Activated naive CD4-positive, alpha-beta T cell treated with anti-CD3 and anti-CD28 coated beads, Interleukin-2, amount 10 ng/mL, durations not matched to agents 7 days and 5 days (primary cell): ENCODE measurements at regions not wholly inside any gene's neighbourhood (a gene's known extent, or its start where the extent isn't known, plus 50 kb on each side); places are given as distances from the start of the nearest gene placed in this dataset.
"Not testable (repeated sequence)": the region's sequence is repeated elsewhere in the genome, so short reads cannot be mapped to it uniquely, and the experiment has no call there.

Experiments
- CTCF ChIA-PET: fragments of 350-600 bp; sonication (Branson Sonifier 250); formaldehyde crosslinking; loops from one replicate; lab custom pipeline; 2021; ENCODE audit warnings: antibody characterized with exemption; lab: Charles Lee
- DNase-seq: peaks from one replicate; pipeline ENCODE4 v3.0.0-alpha.2; 2020
- H3K27ac Mint-ChIP-seq: one replicate; pipeline ENCODE4 v1.8.0; 2021; ENCODE audit warnings: mild to moderate bottlenecking, moderate library complexity, mixed read lengths
- H3K27me3 Mint-ChIP-seq: one replicate; pipeline ENCODE4 v1.8.0; 2021; ENCODE audit warnings: mild to moderate bottlenecking, mixed read lengths
- H3K36me3 Mint-ChIP-seq: one replicate; pipeline ENCODE4 v1.8.0; 2021; ENCODE audit warnings: mixed read lengths
- H3K4me1 Mint-ChIP-seq: one replicate; pipeline ENCODE4 v1.8.0; 2021; ENCODE audit warnings: mixed read lengths
- H3K4me3 Mint-ChIP-seq: one replicate; pipeline ENCODE4 v1.8.0; 2021; ENCODE audit warnings: mild to moderate bottlenecking, moderate library complexity, mixed read lengths
- H3K9me3 Mint-ChIP-seq: one replicate; pipeline ENCODE4 v1.8.0; 2021; ENCODE audit warnings: mixed read lengths

DNA sequence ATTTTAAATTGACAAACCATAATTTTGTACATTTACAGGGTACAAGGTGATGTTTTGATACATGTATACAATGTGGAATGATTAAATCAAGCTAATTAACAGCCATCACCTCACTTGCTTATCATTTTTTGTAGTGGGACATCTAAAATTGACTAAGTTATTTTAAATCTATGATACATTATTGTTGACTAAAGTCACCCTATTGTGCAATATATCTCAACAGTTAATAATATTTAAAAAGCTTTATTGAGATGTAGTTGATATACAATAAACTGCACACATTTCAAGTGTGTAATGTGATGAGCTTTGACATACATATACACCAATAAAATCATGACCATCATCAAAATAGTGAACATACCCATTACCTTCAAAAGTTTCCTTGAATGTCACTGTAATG is 242.5 kb upstream of the PLXNA2 start:
- Mint-ChIP-seq H3K9me3 (no peaks in the 10 kb centered on the region), H3K27me3 (no peaks in the 10 kb centered on the region), H3K4me3 (no peak overlapping the region), H3K36me3 (no peaks in the 10 kb centered on the region), H3K4me1 (no peaks in the 10 kb centered on the region), H3K27ac (no peak overlapping the region)
- no peak for DNase-seq
- CTCF ChIA-PET, result no interaction called here

GRCh38 chr1:208488432-208488831 is 244.2 kb upstream of the PLXNA2 start:
- H3K36me3 Mint-ChIP-seq, H3K27me3 Mint-ChIP-seq, H3K4me3 Mint-ChIP-seq, DNase-seq, H3K9me3 Mint-ChIP-seq, H3K27ac Mint-ChIP-seq, CTCF ChIA-PET, H3K4me1 Mint-ChIP-seq: not testable (repeated sequence)

- Mint-ChIP-seq H3K36me3 (no peaks in the 10 kb centered on the region), H3K4me3 (no peak overlapping the region), H3K27me3 (peaks cover 3% of the 10 kb centered on the region), H3K9me3 (no peaks in the 10 kb centered on the region), H3K27ac (no peak overlapping the region), H3K4me1 (no peaks in the 10 kb centered on the region)
- DNase-seq, result no peak
- CTCF ChIA-PET, result interaction anchor here (0.7 kb wide), 1 partner anchor 12 kb away, joined by 3 read pairs; no protein-coding TSS in a partner anchor
Measured at GRCh38 chr1:208496467-208497371, 252.5 kb upstream of the PLXNA2 start.

DNA sequence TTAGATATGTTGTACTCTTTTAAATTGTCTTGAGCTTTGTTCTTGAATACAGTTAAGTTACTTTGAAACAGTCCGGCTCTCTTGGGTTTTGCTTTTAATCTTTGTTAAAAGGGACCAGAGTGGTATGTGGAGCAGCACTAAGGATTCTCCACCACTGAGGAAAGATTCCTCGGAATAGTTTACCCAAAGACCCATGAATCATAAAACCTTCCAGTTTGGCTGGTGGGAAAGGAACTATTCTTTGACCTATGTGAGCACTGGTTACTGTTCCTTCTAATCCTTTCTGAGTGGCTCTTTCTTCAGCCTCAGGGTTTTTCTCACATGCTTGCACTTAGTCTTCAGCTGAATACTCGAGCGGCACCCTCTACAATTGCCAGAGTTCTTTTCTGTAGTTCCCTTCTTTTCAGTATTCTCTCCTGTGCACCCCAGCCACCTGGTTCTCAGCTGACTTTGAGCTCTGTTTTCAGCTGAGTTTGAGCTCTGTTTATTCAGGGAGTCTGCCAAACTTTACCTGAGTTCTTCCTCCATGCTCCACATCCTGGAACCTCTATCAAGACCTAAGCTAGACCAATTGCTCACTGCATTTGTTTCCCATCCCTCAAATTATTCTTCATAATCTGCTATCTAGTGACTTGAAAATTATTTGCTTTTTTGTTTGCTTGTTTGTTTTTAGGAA is 253.8 kb upstream of the PLXNA2 start:
- H3K9me3 Mint-ChIP-seq, result no peaks in the 10 kb centered on the region
- peaks cover 3% of the 10 kb centered on the region for H3K27me3 Mint-ChIP-seq
- no peaks in the 10 kb centered on the region for H3K36me3 Mint-ChIP-seq
- no peak overlapping the region for H3K27ac Mint-ChIP-seq
- CTCF ChIA-PET, result no interaction called here
- no peak for DNase-seq
- no peaks in the 10 kb centered on the region for H3K4me1 Mint-ChIP-seq
- no peak overlapping the region for H3K4me3 Mint-ChIP-seq

DNA sequence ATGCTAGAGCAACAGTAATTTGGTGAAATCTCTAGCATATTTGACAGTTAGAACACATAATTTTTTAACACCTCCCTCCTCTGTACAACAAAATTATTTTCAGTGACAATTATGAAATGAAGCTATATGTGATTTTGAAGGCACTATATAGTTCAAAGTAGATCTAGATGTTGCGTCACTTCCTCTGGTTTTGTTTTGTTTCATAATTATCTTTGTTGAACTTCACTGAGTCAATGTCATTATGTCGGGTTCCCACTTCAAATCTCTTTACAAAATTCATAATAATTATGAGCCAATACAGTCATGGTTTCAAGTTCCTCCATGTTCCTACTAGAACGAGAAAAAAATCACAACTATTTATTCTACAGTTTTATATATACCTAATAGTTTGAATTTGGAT is 254.8 kb upstream of the PLXNA2 start:
- H3K4me1 Mint-ChIP-seq, result no peaks in the 10 kb centered on the region

DNA sequence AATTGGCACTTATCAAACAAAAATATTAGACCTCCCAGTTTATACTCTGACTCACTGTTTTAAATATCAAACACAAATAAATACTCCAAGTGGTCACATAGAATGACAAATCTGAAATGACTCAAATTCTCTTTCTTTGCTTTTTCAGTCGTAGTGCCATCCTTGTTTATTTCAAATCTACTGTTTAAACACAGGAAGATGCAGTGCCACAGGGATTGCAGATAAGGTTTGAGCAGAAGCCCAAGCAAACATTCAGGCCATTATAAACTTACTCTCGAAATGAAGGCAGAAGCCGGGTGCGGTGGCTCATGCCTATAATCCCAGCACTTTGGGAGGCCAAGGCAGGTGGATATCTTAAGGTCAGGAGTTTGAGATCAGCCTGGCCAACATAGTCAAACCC is 255.4 kb upstream of the PLXNA2 start:
- Mint-ChIP-seq H3K4me3 (no peak overlapping the region), H3K9me3 (no peaks in the 10 kb centered on the region), H3K4me1 (no peaks in the 10 kb centered on the region), H3K27ac (no peak overlapping the region), H3K36me3 (no peaks in the 10 kb centered on the region), H3K27me3 (peaks cover 3% of the 10 kb centered on the region)
- no peak for DNase-seq
- CTCF ChIA-PET, result no interaction called here

More for the DNA sequence above, 254.8 kb upstream of the PLXNA2 start:
- Mint-ChIP-seq H3K4me3 (no peak overlapping the region), H3K36me3 (no peaks in the 10 kb centered on the region), H3K27me3 (peaks cover 3% of the 10 kb centered on the region), H3K9me3 (no peaks in the 10 kb centered on the region), H3K27ac (no peak overlapping the region)
- CTCF ChIA-PET, result no interaction called here
- DNase-seq, result no peak

DNA sequence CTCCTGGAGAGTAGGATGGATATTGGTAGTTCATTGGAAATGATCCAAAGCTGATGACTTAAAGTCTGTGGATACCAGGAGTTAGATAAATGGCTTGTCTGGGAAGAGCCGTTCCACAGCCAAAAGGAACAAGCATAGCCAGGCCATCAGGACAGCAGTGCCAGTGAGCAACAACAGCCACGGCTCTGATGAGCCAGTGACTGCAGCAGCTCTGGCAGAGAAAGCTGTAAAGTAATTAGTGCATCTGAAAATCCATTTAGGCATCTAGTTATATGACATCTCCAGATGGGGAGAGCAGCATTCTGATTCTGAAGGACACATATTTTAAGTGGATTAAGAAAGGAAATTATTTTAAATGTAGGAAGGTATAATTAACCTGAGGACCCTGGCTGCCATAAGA is 256.2 kb upstream of the PLXNA2 start:
- Mint-ChIP-seq H3K9me3 (no peaks in the 10 kb centered on the region), H3K36me3 (no peaks in the 10 kb centered on the region), H3K4me1 (no peaks in the 10 kb centered on the region), H3K27ac (no peak overlapping the region), H3K27me3 (peaks cover 3% of the 10 kb centered on the region), H3K4me3 (no peak overlapping the region)
- CTCF ChIA-PET, result no interaction called here
- no peak for DNase-seq

DNA sequence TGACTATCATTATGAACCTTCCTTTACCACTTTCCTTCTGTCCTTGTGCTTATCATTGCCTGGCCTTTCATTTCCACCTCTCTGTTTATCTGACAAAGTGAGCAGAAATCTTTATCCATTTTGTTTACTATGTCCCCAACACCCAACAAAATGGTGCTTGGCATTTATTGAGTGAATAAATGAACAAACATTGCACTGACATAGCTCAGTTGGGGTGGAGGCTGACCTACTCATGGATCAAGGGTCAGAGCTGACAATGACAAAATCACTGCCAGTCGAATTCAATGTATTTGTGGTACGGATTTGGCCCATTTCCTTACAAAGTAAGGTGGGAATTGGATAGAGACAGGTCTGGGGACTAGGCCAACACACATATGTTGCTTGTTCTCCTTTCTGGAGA is 257.4 kb upstream of the PLXNA2 start:
- DNase-seq, result no peak
- no peaks in the 10 kb centered on the region for H3K4me1 Mint-ChIP-seq
- no peaks in the 10 kb centered on the region for H3K36me3 Mint-ChIP-seq
- no peaks in the 10 kb centered on the region for H3K9me3 Mint-ChIP-seq
- H3K27ac Mint-ChIP-seq, result no peak overlapping the region
- H3K27me3 Mint-ChIP-seq, result no peaks in the 10 kb centered on the region
- H3K4me3 Mint-ChIP-seq, result no peak overlapping the region
- CTCF ChIA-PET, result no interaction called here

DNA sequence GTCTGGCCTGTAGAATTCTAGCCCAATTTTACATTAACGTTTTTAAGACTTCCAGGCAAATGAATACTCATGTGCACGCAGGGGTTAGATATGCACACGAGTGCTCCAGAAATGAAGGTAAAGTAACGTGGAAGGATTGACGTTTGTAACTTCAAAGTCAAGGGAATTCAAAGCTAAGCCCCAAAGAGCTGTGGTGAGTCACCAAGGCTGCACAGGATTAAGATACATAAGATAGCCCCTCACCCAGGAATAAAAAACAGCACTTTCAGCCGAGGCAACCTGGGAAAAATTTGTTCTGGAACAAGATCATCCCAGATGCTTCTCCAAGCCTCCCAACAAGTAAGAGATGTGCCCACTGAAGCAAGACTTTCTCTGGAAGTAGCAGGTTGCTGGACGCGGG is 259.6 kb upstream of the PLXNA2 start:
- no peak overlapping the region for H3K4me3 Mint-ChIP-seq
- no peaks in the 10 kb centered on the region for H3K27me3 Mint-ChIP-seq
- CTCF ChIA-PET, result no interaction called here
- H3K4me1 Mint-ChIP-seq, result no peaks in the 10 kb centered on the region
- H3K9me3 Mint-ChIP-seq, result no peaks in the 10 kb centered on the region
- H3K27ac Mint-ChIP-seq, result no peak overlapping the region
- DNase-seq, result no peak
- no peaks in the 10 kb centered on the region for H3K36me3 Mint-ChIP-seq

GRCh38 chr1:208506812-208507211 is 262.6 kb upstream of the PLXNA2 start:
- CTCF ChIA-PET, result interaction anchor here (0.6 kb wide), 1 partner anchor 1518 kb away, joined by 3 read pairs; no protein-coding TSS in a partner anchor
- no peak overlapping the region for H3K27ac Mint-ChIP-seq
- no peaks in the 10 kb centered on the region for H3K9me3 Mint-ChIP-seq
- H3K4me1 Mint-ChIP-seq, result no peaks in the 10 kb centered on the region
- H3K4me3 Mint-ChIP-seq, result no peak overlapping the region
- no peaks in the 10 kb centered on the region for H3K27me3 Mint-ChIP-seq
- no peaks in the 10 kb centered on the region for H3K36me3 Mint-ChIP-seq
- no peak for DNase-seq

DNA sequence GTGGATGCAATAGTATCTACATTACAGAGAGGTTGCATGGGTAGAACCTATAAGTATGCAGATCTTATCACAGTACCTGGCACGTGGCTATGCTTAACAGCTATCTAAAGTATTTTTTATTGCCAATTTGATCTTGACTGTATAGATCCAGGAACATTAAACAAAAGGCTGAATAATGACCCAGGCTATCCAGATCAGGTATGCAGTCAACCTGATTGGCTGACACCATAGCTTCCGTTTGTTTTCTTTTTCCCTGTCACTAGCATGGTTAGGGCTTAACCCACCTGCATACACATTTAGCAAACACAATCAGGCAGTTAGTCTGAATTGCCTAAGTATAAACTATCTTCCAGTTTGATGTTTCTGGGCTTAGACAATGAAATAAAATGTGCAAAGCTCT is 264.9 kb upstream of the PLXNA2 start:
- no peak for DNase-seq
- no peak overlapping the region for H3K27ac Mint-ChIP-seq
- CTCF ChIA-PET, result interaction anchor here (1.2 kb wide), 1 partner anchor 13 kb away, joined by 3 read pairs; no protein-coding TSS in a partner anchor
- H3K4me3 Mint-ChIP-seq, result no peak overlapping the region
- no peaks in the 10 kb centered on the region for H3K36me3 Mint-ChIP-seq
- no peaks in the 10 kb centered on the region for H3K4me1 Mint-ChIP-seq
- no peaks in the 10 kb centered on the region for H3K9me3 Mint-ChIP-seq
- no peaks in the 10 kb centered on the region for H3K27me3 Mint-ChIP-seq

GRCh38 chr1:208510192-208510952 is 266.2 kb upstream of the PLXNA2 start:
- Mint-ChIP-seq H3K9me3 (no peaks in the 10 kb centered on the region), H3K4me1 (no peaks in the 10 kb centered on the region), H3K36me3 (no peaks in the 10 kb centered on the region), H3K27ac (no peak overlapping the region), H3K4me3 (no peak overlapping the region), H3K27me3 (no peaks in the 10 kb centered on the region)
- no peak for DNase-seq
- CTCF ChIA-PET, result no interaction called here

DNA sequence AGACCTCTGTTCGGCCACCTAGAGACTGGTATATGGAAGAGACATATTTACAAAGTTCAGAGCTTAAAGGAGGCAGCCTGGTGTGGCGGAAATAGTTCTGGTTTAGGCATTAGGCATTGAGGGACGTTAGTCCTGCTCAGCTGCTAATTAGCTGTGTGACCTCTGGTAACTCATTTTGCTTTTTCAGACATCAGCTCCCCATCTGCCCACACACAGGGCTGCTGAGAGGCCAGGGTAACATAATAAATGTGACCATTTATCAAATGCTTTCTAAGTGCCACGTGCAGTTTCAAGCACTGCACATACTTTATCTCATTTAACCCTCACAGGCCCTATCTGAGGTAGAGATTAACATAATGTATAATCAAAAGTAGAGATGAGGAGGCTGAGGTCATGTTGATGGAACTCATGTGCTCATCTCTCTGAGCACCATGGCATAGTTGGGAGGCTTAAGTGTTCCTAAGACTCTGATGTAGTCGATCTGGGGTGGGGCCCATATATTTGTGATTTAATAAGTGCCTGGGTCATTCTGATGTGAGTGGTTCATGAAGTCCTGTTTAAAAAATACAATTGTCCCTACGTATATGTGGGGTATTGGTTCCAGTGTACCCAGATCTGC is 267.2 kb upstream of the PLXNA2 start:
- Mint-ChIP-seq H3K27ac (no peak overlapping the region), H3K9me3 (no peaks in the 10 kb centered on the region), H3K36me3 (no peaks in the 10 kb centered on the region), H3K4me3 (no peak overlapping the region), H3K4me1 (no peaks in the 10 kb centered on the region), H3K27me3 (no peaks in the 10 kb centered on the region)
- no peak for DNase-seq
- CTCF ChIA-PET, result no interaction called here

GRCh38 chr1:208513799-208514198 is 269.6 kb upstream of the PLXNA2 start:
- Mint-ChIP-seq H3K4me3 (no peak overlapping the region), H3K4me1 (no peaks in the 10 kb centered on the region), H3K27ac (no peak overlapping the region), H3K27me3 (no peaks in the 10 kb centered on the region), H3K36me3 (no peaks in the 10 kb centered on the region), H3K9me3 (no peaks in the 10 kb centered on the region)
- DNase-seq, result no peak
- CTCF ChIA-PET, result no interaction called here
